Memory B cell (primary cell): ENCODE measurements at regions not wholly inside any gene's neighbourhood (a gene's known extent, or its start where the extent isn't known, plus 50 kb on each side); places are given as distances from the start of the nearest gene placed in this dataset.
A peak's percentile ranks its signal among the peaks of the same experiment; 100 is the strongest.
"Not testable (repeated sequence)": the region's sequence is repeated elsewhere in the genome, so short reads cannot be mapped to it uniquely, and the experiment has no call there.

Experiments used
- ATAC-seq: fragments of 150-1000 bp; cut with Tn5 transposase; 2 replicates; pipeline ENCODE4 v1.10.0; 2021; ENCODE audit warnings: low read depth, mild to moderate bottlenecking, moderate library complexity
- DNase-seq, 2 donors: peaks; one replicate each; pipeline ENCODE4 v3.0.0; 2022; ENCODE audit warnings: low spot score in 2 of 2
- H3K27ac Mint-ChIP-seq: one replicate; pipeline ENCODE4 v1.8.0; 2022; ENCODE audit warnings: mild to moderate bottlenecking, moderate library complexity, mixed read lengths
- H3K27me3 Mint-ChIP-seq: one replicate; pipeline ENCODE4 v1.8.0; 2022; ENCODE audit warnings: mixed read lengths
- H3K36me3 Mint-ChIP-seq: one replicate; pipeline ENCODE4 v1.8.0; 2022; ENCODE audit warnings: mild to moderate bottlenecking, mixed read lengths
- H3K4me1 Mint-ChIP-seq: one replicate; pipeline ENCODE4 v1.8.0; 2022; ENCODE audit warnings: mixed read lengths
- H3K4me3 Mint-ChIP-seq: one replicate; pipeline ENCODE4 v1.8.0; 2022; ENCODE audit warnings: mild to moderate bottlenecking, moderate library complexity, mixed read lengths
- H3K9me3 Mint-ChIP-seq: one replicate; pipeline ENCODE4 v1.8.0; 2022; ENCODE audit warnings: mixed read lengths

DNA sequence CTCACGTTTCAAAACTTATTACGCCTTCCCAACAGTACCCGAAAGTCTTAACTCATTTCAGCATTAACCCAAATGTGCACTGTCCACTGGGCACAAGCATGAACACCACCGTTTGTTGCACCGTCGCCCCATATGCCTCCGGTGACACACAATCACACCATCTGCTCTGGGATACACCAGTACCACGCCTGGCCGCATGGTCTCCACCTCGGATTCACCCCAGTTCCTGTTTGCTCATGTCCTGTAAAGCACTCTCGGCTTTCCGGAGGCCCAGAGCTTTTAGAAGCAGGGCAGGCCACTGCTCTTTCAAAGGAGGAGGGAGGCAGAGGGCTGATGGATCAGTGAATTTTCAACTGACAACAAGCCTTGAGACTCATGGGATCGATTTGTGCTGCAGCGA, 1570.0 kb upstream of the DEFB115 start:
- H3K9me3 Mint-ChIP-seq, result no peaks in the 10 kb centered on the region
- no peak for ATAC-seq
- H3K4me3 Mint-ChIP-seq, result no peak overlapping the region
- H3K4me1 Mint-ChIP-seq, result no peaks in the 10 kb centered on the region
- H3K36me3 Mint-ChIP-seq, result no peaks in the 10 kb centered on the region
- H3K27me3 Mint-ChIP-seq, result no peaks in the 10 kb centered on the region
- no peak for DNase-seq
- H3K27ac Mint-ChIP-seq, result no peak overlapping the region

DNA sequence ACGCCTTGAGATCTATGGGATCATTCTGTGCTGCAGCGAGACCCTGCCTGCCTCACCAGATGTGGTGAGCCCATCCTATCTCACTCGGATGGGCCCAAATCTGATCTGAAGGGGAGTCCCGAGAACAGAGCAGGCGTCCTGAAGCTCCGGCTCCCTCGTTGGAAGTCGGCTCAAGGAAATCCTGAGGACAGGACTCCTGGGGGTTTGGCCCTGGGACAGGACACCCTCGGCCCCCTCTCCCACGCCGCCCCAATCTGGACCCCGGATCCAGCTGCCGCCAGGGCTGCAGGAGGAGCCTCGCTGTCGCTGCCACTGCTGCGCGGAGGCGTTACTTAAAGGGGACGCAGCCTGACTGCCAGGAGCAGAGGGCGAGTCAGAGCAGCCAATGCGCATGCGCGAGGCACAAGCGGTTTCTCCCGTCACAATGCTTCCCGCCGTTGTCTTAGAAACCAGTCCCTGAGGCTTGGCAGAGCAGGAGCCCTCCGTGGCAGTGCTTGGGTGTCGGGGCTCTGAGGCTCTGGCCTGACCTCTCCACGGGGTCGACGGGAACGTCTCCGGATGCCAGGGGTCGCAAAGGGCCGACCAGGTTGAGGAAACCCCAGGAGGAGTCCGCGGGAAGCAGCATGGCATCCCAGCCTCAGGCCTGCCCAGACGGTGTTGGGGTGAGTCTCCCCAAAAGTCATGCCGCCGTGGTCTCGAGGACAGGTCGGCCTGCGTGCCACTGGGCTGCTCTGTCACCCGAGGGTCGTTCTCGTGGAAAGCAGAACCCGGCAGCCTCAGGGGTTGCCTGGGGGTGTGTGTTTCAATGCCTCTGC, 1567.8 kb upstream of the DEFB115 start:
- Mint-ChIP-seq H3K36me3 (no peaks in the 10 kb centered on the region), H3K9me3 (no peaks in the 10 kb centered on the region), H3K4me3 (peak overlapping the region; percentile 73), H3K4me1 (no peaks in the 10 kb centered on the region), H3K27ac (no peak overlapping the region), H3K27me3 (no peaks in the 10 kb centered on the region)
- ATAC-seq, result peak; percentile 88
- DNase-seq, result peak in 1 of 2 donors; percentile 37

GRCh38 chr20:29690274-29690673, 1567.2 kb upstream of the DEFB115 start:
- Mint-ChIP-seq H3K4me1 (no peaks in the 10 kb centered on the region), H3K27me3 (no peaks in the 10 kb centered on the region), H3K4me3 (peak overlapping the region; percentile 73), H3K36me3 (no peaks in the 10 kb centered on the region), H3K9me3 (no peaks in the 10 kb centered on the region), H3K27ac (no peak overlapping the region)
- no peak for ATAC-seq
- DNase-seq, result no peak

DNA sequence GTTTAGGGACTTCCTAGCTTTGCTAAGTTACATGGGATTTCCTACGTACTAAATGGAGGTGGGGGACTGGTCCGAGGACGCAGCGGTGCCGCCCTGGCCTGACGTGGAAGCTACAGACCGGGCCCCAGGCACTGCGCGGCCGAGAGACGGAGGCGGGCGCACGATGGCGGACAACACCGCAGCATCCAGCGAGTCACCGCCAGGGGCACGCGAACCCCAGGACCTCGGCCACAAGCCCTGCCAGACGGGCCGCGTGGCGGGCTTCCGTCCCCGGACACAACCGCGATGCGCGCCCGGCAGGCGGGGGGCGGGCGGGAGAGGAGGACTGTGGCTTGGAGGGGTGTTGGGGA, 1516.9 kb upstream of the DEFB115 start:
- H3K4me3 Mint-ChIP-seq, result no peak overlapping the region
- DNase-seq (no peak), ATAC-seq (no peak)
- H3K27ac Mint-ChIP-seq, result no peak overlapping the region
- no peaks in the 10 kb centered on the region for H3K4me1 Mint-ChIP-seq
- H3K36me3 Mint-ChIP-seq, result peaks cover 2% of the 10 kb centered on the region
- H3K27me3 Mint-ChIP-seq, result peaks cover 2% of the 10 kb centered on the region
- H3K9me3 Mint-ChIP-seq, result peaks cover 7% of the 10 kb centered on the region

GRCh38 chr20:29740951-29741593, 1516.4 kb upstream of the DEFB115 start:
- H3K9me3 Mint-ChIP-seq, result peaks cover 7% of the 10 kb centered on the region
- ATAC-seq (no peak), DNase-seq (no peak)
- H3K36me3 Mint-ChIP-seq, result peaks cover 2% of the 10 kb centered on the region
- H3K4me3 Mint-ChIP-seq, result no peak overlapping the region
- H3K27ac Mint-ChIP-seq, result no peak overlapping the region
- H3K4me1 Mint-ChIP-seq, result no peaks in the 10 kb centered on the region
- H3K27me3 Mint-ChIP-seq, result peaks cover 2% of the 10 kb centered on the region

DNA sequence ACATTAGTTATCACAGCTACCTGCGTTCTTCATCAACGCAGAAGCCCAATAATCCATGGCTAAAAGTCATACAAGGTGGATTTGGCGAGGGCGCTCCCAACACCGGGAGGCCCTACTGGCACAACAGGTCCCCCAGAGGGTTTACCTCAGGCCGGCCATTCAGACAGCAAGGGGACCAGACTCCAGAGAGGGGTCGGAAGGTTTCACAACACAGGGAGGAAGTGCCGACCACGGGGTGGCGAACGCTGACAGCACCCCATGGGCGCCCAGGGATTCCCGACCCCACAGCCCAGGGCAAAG, 1515.9 kb upstream of the DEFB115 start:
- Mint-ChIP-seq H3K4me1 (no peaks in the 10 kb centered on the region), H3K27me3 (peaks cover 2% of the 10 kb centered on the region), H3K27ac (no peak overlapping the region), H3K4me3 (peak overlapping the region; percentile 21), H3K36me3 (peaks cover 2% of the 10 kb centered on the region), H3K9me3 (peaks cover 7% of the 10 kb centered on the region)
- DNase-seq (no peak), ATAC-seq (no peak)

GRCh38 chr20:29741894-29742698, 1515.4 kb upstream of the DEFB115 start:
- ATAC-seq (no peak), DNase-seq (no peak)
- no peak overlapping the region for H3K4me3 Mint-ChIP-seq

GRCh38 chr20:29742699-29743100, 1514.8 kb upstream of the DEFB115 start:
- H3K4me3 Mint-ChIP-seq, result no peak overlapping the region
- H3K9me3 Mint-ChIP-seq, result peaks cover 5% of the 10 kb centered on the region
- H3K27ac Mint-ChIP-seq, result no peak overlapping the region
- ATAC-seq, result no peak
- no peak for DNase-seq
- H3K27me3 Mint-ChIP-seq, result peaks cover 2% of the 10 kb centered on the region
- peaks cover 2% of the 10 kb centered on the region for H3K36me3 Mint-ChIP-seq
- H3K4me1 Mint-ChIP-seq, result no peaks in the 10 kb centered on the region

More at GRCh38 chr20:29741894-29742698, 1515.4 kb upstream of the DEFB115 start:
- Mint-ChIP-seq H3K27ac (no peak overlapping the region), H3K36me3 (peaks cover 2% of the 10 kb centered on the region), H3K4me1 (no peaks in the 10 kb centered on the region), H3K9me3 (peaks cover 7% of the 10 kb centered on the region), H3K27me3 (peaks cover 2% of the 10 kb centered on the region)

- Mint-ChIP-seq H3K27me3 (peaks cover 2% of the 10 kb centered on the region), H3K4me3 (no peak overlapping the region), H3K36me3 (peaks cover 2% of the 10 kb centered on the region), H3K9me3 (peaks cover 5% of the 10 kb centered on the region), H3K4me1 (no peaks in the 10 kb centered on the region), H3K27ac (no peak overlapping the region)
- ATAC-seq (no peak), DNase-seq (no peak)
These were observed 1514.1 kb upstream of the DEFB115 start for GRCh38 chr20:29743101-29743931.

DNA sequence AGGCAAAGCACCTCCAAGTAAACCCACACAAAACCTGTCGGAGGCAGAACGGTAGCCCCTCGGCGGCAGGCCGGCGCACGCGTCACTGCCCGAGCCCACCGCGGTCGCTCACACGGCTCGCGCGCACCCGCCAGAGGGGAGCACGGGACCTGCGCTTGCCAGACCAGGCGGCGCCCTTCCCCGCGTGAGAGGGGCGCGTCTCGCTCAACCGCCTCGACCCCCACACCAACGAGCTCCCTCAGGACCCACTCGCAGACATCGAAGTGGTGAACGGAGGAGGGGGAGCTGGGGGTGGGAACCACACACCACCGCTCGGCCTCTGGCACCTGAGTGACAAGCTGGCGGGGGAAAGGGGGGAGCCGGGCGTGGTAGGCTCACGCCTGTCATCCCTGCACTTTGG, 1513.4 kb upstream of the DEFB115 start:
- peaks cover 2% of the 10 kb centered on the region for H3K36me3 Mint-ChIP-seq
- no peaks in the 10 kb centered on the region for H3K4me1 Mint-ChIP-seq
- no peak overlapping the region for H3K27ac Mint-ChIP-seq
- H3K27me3 Mint-ChIP-seq, result peaks cover 2% of the 10 kb centered on the region
- H3K4me3 Mint-ChIP-seq, result no peak overlapping the region
- ATAC-seq, result no peak
- H3K9me3 Mint-ChIP-seq, result peaks cover 5% of the 10 kb centered on the region
- DNase-seq, result no peak

GRCh38 chr20:29745534-29746245, 1511.8 kb upstream of the DEFB115 start:
- ATAC-seq, H3K27me3 Mint-ChIP-seq, DNase-seq, H3K36me3 Mint-ChIP-seq, H3K4me3 Mint-ChIP-seq, H3K27ac Mint-ChIP-seq, H3K9me3 Mint-ChIP-seq, H3K4me1 Mint-ChIP-seq: not testable (repeated sequence)

DNA sequence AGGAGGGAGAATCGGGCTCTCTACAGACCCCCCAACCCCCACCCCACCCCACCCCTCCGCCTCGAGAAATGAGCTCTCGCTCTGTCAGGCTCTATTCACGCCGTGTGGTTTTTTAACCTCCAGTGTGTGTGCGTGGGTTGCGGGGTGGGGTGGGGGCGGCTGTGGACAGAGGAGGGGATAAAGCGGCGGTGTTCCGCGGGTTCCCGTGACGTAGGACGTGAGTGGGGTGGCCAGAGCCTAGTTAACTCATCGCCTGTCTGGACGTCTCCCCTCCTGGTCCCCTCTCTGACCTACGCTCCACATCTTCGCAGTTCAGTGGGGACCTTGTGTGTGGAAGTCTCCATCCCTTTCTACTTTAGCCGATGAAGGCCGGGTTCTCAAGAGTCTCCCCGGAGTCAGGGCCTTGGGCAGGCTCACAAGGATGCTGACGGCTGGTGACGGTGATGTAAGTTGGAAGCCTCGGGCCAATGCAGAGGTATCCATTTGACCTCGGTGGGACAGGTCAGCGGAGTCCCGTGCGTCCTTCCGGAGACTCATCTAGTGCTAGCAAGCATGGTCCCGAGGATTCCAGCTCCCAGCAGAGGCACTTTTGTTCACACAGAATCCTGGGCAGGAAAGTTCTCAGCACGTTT, 1507.1 kb upstream of the DEFB115 start:
- no peak overlapping the region for H3K4me3 Mint-ChIP-seq
- H3K27me3 Mint-ChIP-seq, result peaks cover 20% of the 10 kb centered on the region
- H3K4me1 Mint-ChIP-seq, result peaks cover 13% of the 10 kb centered on the region
- peaks cover 5% of the 10 kb centered on the region for H3K36me3 Mint-ChIP-seq
- ATAC-seq, result no peak
- DNase-seq, result no peak
- no peak overlapping the region for H3K27ac Mint-ChIP-seq
- peaks cover 13% of the 10 kb centered on the region for H3K9me3 Mint-ChIP-seq
